HFFc6 (cell line): ENCODE measurements at regions not wholly inside any gene's neighbourhood (a gene's known extent, or its start where the extent isn't known, plus 50 kb on each side); places are given as distances from the start of the nearest gene placed in this dataset.

Source experiments
- DNase-seq: peaks from one replicate; pipeline ENCODE4 v3.0.0-alpha.2; 2018
- H3K27ac Mint-ChIP-seq: 2 replicates; pipeline ENCODE4 v1.8.0; 2020; ENCODE audit warnings: mild to moderate bottlenecking, mixed read lengths
- H3K27me3 Mint-ChIP-seq: 2 replicates; pipeline ENCODE4 v1.8.0; 2021; ENCODE audit warnings: mild to moderate bottlenecking, moderate library complexity, mixed read lengths; ENCODE audit not compliant: insufficient read depth
- H3K36me3 Mint-ChIP-seq: 2 replicates; pipeline ENCODE4 v1.8.0; 2021; ENCODE audit warnings: low read depth, mixed read lengths
- H3K4me1 Mint-ChIP-seq: 2 replicates; pipeline ENCODE4 v1.8.0; 2020; ENCODE audit warnings: low read depth, mixed read lengths
- H3K4me3 Mint-ChIP-seq: 2 replicates; pipeline ENCODE4 v1.8.0; 2020; ENCODE audit warnings: mild to moderate bottlenecking, moderate library complexity, mixed read lengths
- H3K9me3 Mint-ChIP-seq: 2 replicates; pipeline ENCODE4 v1.8.0; 2020; ENCODE audit warnings: mild to moderate bottlenecking, mixed read lengths
- CTCF ChIP-seq: fragments of 200-600 bp; sonication (generic); IDR thresholded peaks from 2 replicates; pipeline ENCODE4 v1.5.0; 2021; ENCODE audit warnings: antibody characterized with exemption, mild to moderate bottlenecking

- no peaks in the 10 kb centered on the region; the same call in 1 of the 2 replicates for H3K9me3 Mint-ChIP-seq
- DNase-seq = no peak
- peak overlapping the region; percentile 89 for H3K27ac Mint-ChIP-seq
- H3K27me3 Mint-ChIP-seq = no peaks in the 10 kb centered on the region
- no peak for TF ChIP-seq CTCF
- H3K4me3 Mint-ChIP-seq = peak overlapping the region; percentile 69
- peaks cover 75% of the 10 kb centered on the region for H3K4me1 Mint-ChIP-seq
- peaks cover 12% of the 10 kb centered on the region; the same call in 1 of the 2 replicates for H3K36me3 Mint-ChIP-seq
These were observed 173.6 kb upstream of the LNX1 start for GRCh38 chr4:53764761-53765490.

- Mint-ChIP-seq H3K9me3 (no peaks in the 10 kb centered on the region; the same call in 1 of the 2 replicates), H3K4me3 (peak overlapping the region; percentile 69), H3K4me1 (peaks cover 66% of the 10 kb centered on the region), H3K36me3 (peaks cover 12% of the 10 kb centered on the region; the same call in 1 of the 2 replicates), H3K27me3 (no peaks in the 10 kb centered on the region), H3K27ac (peak overlapping the region; percentile 89)
- TF ChIP-seq CTCF = no peak
- peak; percentile 94 for DNase-seq
These were observed 172.7 kb upstream of the LNX1 start for GRCh38 chr4:53763813-53764597.

- no peak overlapping the region for H3K4me3 Mint-ChIP-seq
- no peaks in the 10 kb centered on the region for H3K27me3 Mint-ChIP-seq
- H3K9me3 Mint-ChIP-seq = peaks cover 5% of the 10 kb centered on the region
- no peak for TF ChIP-seq CTCF
- no peak overlapping the region for H3K27ac Mint-ChIP-seq
- no peak for DNase-seq
- H3K36me3 Mint-ChIP-seq = peaks cover 12% of the 10 kb centered on the region
- no peaks in the 10 kb centered on the region for H3K4me1 Mint-ChIP-seq
These were observed 164.4 kb upstream of the LNX1 start for GRCh38 chr4:53755656-53756055.

- TF ChIP-seq CTCF = no peak
- no peaks in the 10 kb centered on the region for H3K27me3 Mint-ChIP-seq
These were observed 160.8 kb upstream of the LNX1 start for GRCh38 chr4:53752124-53752523.

GRCh38 chr4:53748328-53748772 lies 157.1 kb upstream of the LNX1 start:
- no peaks in the 10 kb centered on the region; the same call in 1 of the 2 replicates for H3K27me3 Mint-ChIP-seq
- no peaks in the 10 kb centered on the region for H3K9me3 Mint-ChIP-seq
- TF ChIP-seq CTCF = no peak
- no peaks in the 10 kb centered on the region for H3K36me3 Mint-ChIP-seq
- H3K4me1 Mint-ChIP-seq = peaks cover 5% of the 10 kb centered on the region; the same call in 1 of the 2 replicates
- no peak overlapping the region for H3K27ac Mint-ChIP-seq
- DNase-seq = no peak
- no peak overlapping the region for H3K4me3 Mint-ChIP-seq

More at GRCh38 chr4:53752124-53752523, 160.8 kb upstream of the LNX1 start:
- peaks cover 10% of the 10 kb centered on the region; the same call in 1 of the 2 replicates for H3K36me3 Mint-ChIP-seq
- H3K4me1 Mint-ChIP-seq = no peaks in the 10 kb centered on the region
- H3K27ac Mint-ChIP-seq = no peak overlapping the region
- H3K9me3 Mint-ChIP-seq = peaks cover 5% of the 10 kb centered on the region
- no peak for DNase-seq
- no peak overlapping the region for H3K4me3 Mint-ChIP-seq
